Endothelial cell of umbilical vein (primary cell): ENCODE measurements at regions not wholly inside any gene's neighbourhood (a gene's known extent, or its start where the extent isn't known, plus 50 kb on each side); places are given as distances from the start of the nearest gene placed in this dataset.

Experiments
- CTCF ChIP-seq, 2 donors: IDR thresholded peaks; 1 replicate in 1 of 2; 2 replicates in 1 of 2; pipeline ENCODE4 v1.5.1; 2011; ENCODE audit warnings: low read length in 2 of 2, mild to moderate bottlenecking in 2 of 2, moderate library complexity in 2 of 2, control low read depth in 1 of 2, inconsistent platforms in 1 of 2, low read depth in 1 of 2; ENCODE audit not compliant: insufficient read depth in 1 of 2; ENCODE audit errors: extremely low read depth in 1 of 2
- FOS ChIP-seq: IDR thresholded peaks from 2 replicates; pipeline ENCODE4 v1.6.1; 2011; ENCODE audit warnings: mild to moderate bottlenecking, low read length, moderate library complexity, borderline replicate concordance; ENCODE audit not compliant: insufficient read depth
- MAX ChIP-seq: IDR thresholded peaks from 2 replicates; pipeline ENCODE4 v1.6.1; 2011; ENCODE audit not compliant: insufficient read depth, insufficient read length
- POLR2A ChIP-seq: IDR thresholded peaks from 2 replicates; pipeline ENCODE4 v1.6.1; 2012; ENCODE audit warnings: low read depth, mild to moderate bottlenecking, control low read depth, low read length

- TF ChIP-seq CTCF (IDR thresholded peaks at IDR 0.05; ENCODE audit: extremely low read depth in 1 of 2, insufficient read depth in 1 of 2, low read depth in 1 of 2, low read length in 2 of 2), result no peak
- no peak for TF ChIP-seq POLR2A
- TF ChIP-seq FOS, result no peak
- TF ChIP-seq MAX, result no peak
These were observed 158.4 kb upstream of the FHL2 start for GRCh38 chr2:105557021-105557920.
